Smooth muscle cell (in vitro differentiated cells): ENCODE measurements at regions not wholly inside any gene's neighbourhood (a gene's known extent, or its start where the extent isn't known, plus 50 kb on each side); places are given as distances from the start of the nearest gene placed in this dataset.
A peak's percentile ranks its signal among the peaks of the same experiment; 100 is the strongest.

Experiments used
- DNase-seq: peaks from one replicate; lab custom pipeline; 2025; ENCODE audit not compliant: unreplicated experiment; lab: John Stamatoyannopoulos, UW
- H2AFZ ChIP-seq: fragments of 200-600 bp; sonication (generic); 2 replicates; pipeline ENCODE4 v1.6.0; 2016; ENCODE audit warnings: antibody characterized with exemption, low read depth, mild to moderate bottlenecking
- H3F3A ChIP-seq: fragments of 200-600 bp; sonication (generic); 2 replicates; pipeline ENCODE4 v1.6.0; 2017; ENCODE audit warnings: antibody characterized with exemption, low read depth
- H3K27ac ChIP-seq: fragments of 200-600 bp; sonication (generic); 2 replicates; pipeline ENCODE4 v1.5.1; 2016; ENCODE audit warnings: low read depth, mild to moderate bottlenecking
- H3K27me3 ChIP-seq: fragments of 200-600 bp; sonication (generic); 2 replicates; pipeline ENCODE4 v1.6.1; 2016; ENCODE audit warnings: low read depth, mild to moderate bottlenecking
- H3K36me3 ChIP-seq: fragments of 200-600 bp; sonication (generic); 2 replicates; pipeline ENCODE4 v1.5.1; 2016; ENCODE audit warnings: low read depth
- H3K4me1 ChIP-seq: fragments of 200-600 bp; sonication (generic); 2 replicates; pipeline ENCODE4 v1.5.1; 2016; ENCODE audit warnings: low read depth
- H3K4me2 ChIP-seq: fragments of 200-600 bp; sonication (generic); 2 replicates; pipeline ENCODE4 v1.6.0; 2016; ENCODE audit warnings: mild to moderate bottlenecking
- H3K4me3 ChIP-seq: fragments of 200-600 bp; sonication (generic); 2 replicates; pipeline ENCODE4 v1.5.1; 2016; ENCODE audit warnings: mild to moderate bottlenecking
- H3K79me2 ChIP-seq: fragments of 200-600 bp; sonication (generic); 2 replicates; pipeline ENCODE4 v1.6.0; 2016; ENCODE audit warnings: low read depth, mild to moderate bottlenecking
- H3K9ac ChIP-seq: fragments of 200-600 bp; sonication (generic); 2 replicates; pipeline ENCODE4 v1.6.0; 2016; ENCODE audit warnings: low read depth
- H3K9me3 ChIP-seq: fragments of 200-600 bp; sonication (generic); replicated peaks from 2 replicates; pipeline ENCODE4 v1.5.1; 2016; ENCODE audit warnings: low read depth
- H4K20me1 ChIP-seq: fragments of 200-600 bp; sonication (generic); 2 replicates; pipeline ENCODE4 v1.6.0; 2016; ENCODE audit warnings: low read depth
- CTCF ChIP-seq: fragments of 200-600 bp; sonication (generic); IDR thresholded peaks from 2 replicates; pipeline ENCODE4 v1.5.1; 2017; ENCODE audit warnings: borderline replicate concordance, mild to moderate bottlenecking, antibody characterized with exemption; ENCODE audit not compliant: insufficient read depth, poor library complexity, severe bottlenecking
- WGBS: methylation state at CpG from one replicate; pipeline ENCODE4 v1.1.7; 2016; ENCODE audit warnings: low lambda C conversion rate; 5-methylcytosine and 5-hydroxymethylcytosine counted together

- DNase-seq: no peak
- WGBS: 96% methylated on average over 4 of the region's 4 CpGs
- no peak overlapping the region for H3K4me2 ChIP-seq
- H3K9ac ChIP-seq: no peak overlapping the region
- H3K27ac ChIP-seq: no peak overlapping the region
- no peak overlapping the region for H3K4me3 ChIP-seq
- H4K20me1 ChIP-seq: no peaks in the 10 kb centered on the region
- H3K9me3 ChIP-seq: no peaks in the 10 kb centered on the region
- no peaks in the 10 kb centered on the region for H3F3A ChIP-seq
- no peak for TF ChIP-seq CTCF
- H3K27me3 ChIP-seq: peaks cover 4% of the 10 kb centered on the region
- H2AFZ ChIP-seq: no peak overlapping the region
- no peaks in the 10 kb centered on the region for H3K36me3 ChIP-seq
- H3K79me2 ChIP-seq: no peaks in the 10 kb centered on the region
- H3K4me1 ChIP-seq: no peaks in the 10 kb centered on the region
Measured at GRCh38 chr2:194553980-194554379, 1103.0 kb upstream of the SLC39A10 start.

- no peak overlapping the region for H3K27ac ChIP-seq
- no peaks in the 10 kb centered on the region for H3K36me3 ChIP-seq
- 92% methylated on average over 1 of the region's 1 CpG for WGBS
- H3K4me3 ChIP-seq: no peak overlapping the region
- peaks cover 4% of the 10 kb centered on the region for H3K27me3 ChIP-seq
- no peak overlapping the region for H3K9ac ChIP-seq
- H3K9me3 ChIP-seq: no peaks in the 10 kb centered on the region
- no peak for DNase-seq
- no peaks in the 10 kb centered on the region for H4K20me1 ChIP-seq
- H3K79me2 ChIP-seq: no peaks in the 10 kb centered on the region
- TF ChIP-seq CTCF: no peak
- H2AFZ ChIP-seq: no peak overlapping the region
- no peaks in the 10 kb centered on the region for H3K4me1 ChIP-seq
- no peaks in the 10 kb centered on the region for H3F3A ChIP-seq
- H3K4me2 ChIP-seq: no peak overlapping the region
Measured at GRCh38 chr2:194550702-194551101, 1106.3 kb upstream of the SLC39A10 start.

GRCh38 chr2:194549387-194549786 lies 1107.6 kb upstream of the SLC39A10 start:
- Histone ChIP-seq H3K9me3 (no peaks in the 10 kb centered on the region), H3K79me2 (no peaks in the 10 kb centered on the region), H3K4me2 (no peak overlapping the region), H4K20me1 (no peaks in the 10 kb centered on the region), H3K9ac (no peak overlapping the region), H3K27me3 (no peaks in the 10 kb centered on the region), H3K4me1 (no peaks in the 10 kb centered on the region), H3K4me3 (no peak overlapping the region), H3F3A (no peaks in the 10 kb centered on the region), H3K36me3 (no peaks in the 10 kb centered on the region), H2AFZ (no peak overlapping the region), H3K27ac (no peak overlapping the region)
- no peak for TF ChIP-seq CTCF
- DNase-seq: no peak
- WGBS: 87% methylated on average over 2 of the region's 2 CpGs

GRCh38 chr2:194545978-194546377 lies 1111.0 kb upstream of the SLC39A10 start:
- H3K27me3 ChIP-seq: no peaks in the 10 kb centered on the region
- H3K9ac ChIP-seq: no peak overlapping the region
- peak; percentile 41 for TF ChIP-seq CTCF
- H4K20me1 ChIP-seq: no peaks in the 10 kb centered on the region
- no peaks in the 10 kb centered on the region for H3K9me3 ChIP-seq
- H3K4me2 ChIP-seq: no peak overlapping the region
- H3K27ac ChIP-seq: no peak overlapping the region
- no peaks in the 10 kb centered on the region for H3K36me3 ChIP-seq
- no peaks in the 10 kb centered on the region for H3F3A ChIP-seq
- H3K4me3 ChIP-seq: no peak overlapping the region
- DNase-seq: no peak
- peak overlapping the region; percentile 83 for H2AFZ ChIP-seq
- no peaks in the 10 kb centered on the region for H3K4me1 ChIP-seq
- H3K79me2 ChIP-seq: no peaks in the 10 kb centered on the region
- 54% methylated on average over 1 of the region's 1 CpG for WGBS
